ENCODE measurements at regions not wholly inside any gene's neighbourhood (a gene's known extent, or its start where the extent isn't known, plus 50 kb on each side); places are given as distances from the start of the nearest gene placed in this dataset.
"Not testable (repeated sequence)": the region's sequence is repeated elsewhere in the genome, so short reads cannot be mapped to it uniquely, and the experiment has no call there.

- intact Hi-C loops (cut with DNase I): no loop called here
- Histone ChIP-seq H3K27ac (peak overlapping the region; percentile 18), H3K9ac (ENCODE audit: low read depth in 2 of 2, low read length in 2 of 2) (no peak overlapping the region), H3K4me3 (no peak overlapping the region), H3K36me3 (no peaks in the 10 kb centered on the region), H3K4me1 (no peaks in the 10 kb centered on the region), H3K27me3 (no peaks in the 10 kb centered on the region), H3K9me3 (no peaks in the 10 kb centered on the region)
- DNase-seq: no peak
- TF ChIP-seq, protein P1, sequence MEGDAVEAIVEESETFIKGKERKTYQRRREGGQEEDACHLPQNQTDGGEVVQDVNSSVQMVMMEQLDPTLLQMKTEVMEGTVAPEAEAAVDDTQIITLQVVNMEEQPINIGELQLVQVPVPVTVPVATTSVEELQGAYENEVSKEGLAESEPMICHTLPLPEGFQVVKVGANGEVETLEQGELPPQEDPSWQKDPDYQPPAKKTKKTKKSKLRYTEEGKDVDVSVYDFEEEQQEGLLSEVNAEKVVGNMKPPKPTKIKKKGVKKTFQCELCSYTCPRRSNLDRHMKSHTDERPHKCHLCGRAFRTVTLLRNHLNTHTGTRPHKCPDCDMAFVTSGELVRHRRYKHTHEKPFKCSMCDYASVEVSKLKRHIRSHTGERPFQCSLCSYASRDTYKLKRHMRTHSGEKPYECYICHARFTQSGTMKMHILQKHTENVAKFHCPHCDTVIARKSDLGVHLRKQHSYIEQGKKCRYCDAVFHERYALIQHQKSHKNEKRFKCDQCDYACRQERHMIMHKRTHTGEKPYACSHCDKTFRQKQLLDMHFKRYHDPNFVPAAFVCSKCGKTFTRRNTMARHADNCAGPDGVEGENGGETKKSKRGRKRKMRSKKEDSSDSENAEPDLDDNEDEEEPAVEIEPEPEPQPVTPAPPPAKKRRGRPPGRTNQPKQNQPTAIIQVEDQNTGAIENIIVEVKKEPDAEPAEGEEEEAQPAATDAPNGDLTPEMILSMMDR (IDR thresholded peaks at IDR 0.05): no peak
Observed at GRCh38 chr15:24076090-24076784, 389.1 kb upstream of the NDN start.

DNA sequence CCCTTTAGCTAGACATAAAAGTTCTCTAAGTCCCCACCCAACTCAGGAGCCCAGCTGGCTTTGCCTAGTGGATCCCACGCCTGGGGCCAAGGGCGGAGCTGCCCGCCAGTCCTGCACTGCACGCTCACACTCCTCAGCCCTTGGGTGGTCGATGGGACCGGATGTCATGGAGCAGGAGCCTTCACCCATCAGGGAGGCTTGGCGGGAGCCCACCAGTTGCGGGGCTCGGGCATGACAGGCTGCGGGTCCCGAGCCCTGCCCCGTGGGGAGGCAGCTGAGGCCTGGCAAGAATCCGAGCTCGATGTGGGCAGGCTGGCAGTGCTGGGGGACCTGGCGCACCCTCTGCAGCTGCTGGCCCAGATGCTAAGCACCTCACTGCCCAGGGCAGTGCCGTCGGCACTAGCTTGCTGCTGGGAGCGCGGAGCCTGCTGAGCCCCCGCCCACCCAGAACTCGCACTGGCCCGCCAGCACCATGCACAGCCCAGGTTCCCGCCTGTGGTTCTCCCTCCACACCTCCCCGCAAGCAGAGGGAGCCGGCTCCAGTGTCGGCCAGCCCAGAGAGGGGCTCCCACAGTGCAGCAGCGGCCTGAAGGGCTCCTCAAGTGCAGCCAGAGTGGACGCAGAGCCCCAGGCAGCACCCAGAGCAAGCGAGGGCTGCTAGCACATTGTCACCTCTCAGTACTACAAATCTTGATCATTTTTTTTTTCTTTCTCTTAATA lies 391.4 kb upstream of the NDN start:
- no peak for DNase-seq
- H3K27me3 ChIP-seq: no peaks in the 10 kb centered on the region
- no peaks in the 10 kb centered on the region for H3K4me1 ChIP-seq
- H3K27ac ChIP-seq: no peak overlapping the region
- no peak overlapping the region for H3K9ac ChIP-seq (ENCODE audit: low read depth in 2 of 2, low read length in 2 of 2)
- TF ChIP-seq, protein P1 (IDR thresholded peaks at IDR 0.05): no peak
- no peaks in the 10 kb centered on the region for H3K9me3 ChIP-seq
- intact Hi-C loops (cut with DNase I): no loop called here
- H3K36me3 ChIP-seq: no peaks in the 10 kb centered on the region
- no peak overlapping the region for H3K4me3 ChIP-seq

DNA sequence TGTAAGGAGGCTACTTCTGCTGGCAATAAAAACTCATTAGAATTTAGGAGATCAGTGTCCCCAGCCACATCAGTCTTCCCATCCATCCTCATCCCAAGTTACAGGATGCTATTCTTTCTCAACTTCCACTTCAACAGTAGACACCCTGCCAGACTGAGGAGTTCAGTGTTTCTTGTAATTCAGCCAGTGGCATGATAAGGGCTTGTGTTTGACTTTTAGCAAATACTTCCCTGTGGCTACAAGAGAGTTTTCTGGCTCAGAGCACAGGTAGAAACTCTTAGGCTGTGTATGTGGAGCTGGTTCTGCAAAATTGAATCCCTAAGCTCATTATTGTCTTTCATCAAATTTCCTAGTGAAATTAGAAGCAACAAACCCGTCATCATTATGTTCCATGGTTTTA lies 401.8 kb upstream of the NDN start:
- H3K9ac ChIP-seq (ENCODE audit: low read depth in 2 of 2, low read length in 2 of 2); H3K36me3 ChIP-seq; DNase-seq; H3K9me3 ChIP-seq; H3K27me3 ChIP-seq; intact Hi-C loops (cut with DNase I); H3K4me3 ChIP-seq; H3K27ac ChIP-seq; H3K4me1 ChIP-seq: not testable (repeated sequence)

DNA sequence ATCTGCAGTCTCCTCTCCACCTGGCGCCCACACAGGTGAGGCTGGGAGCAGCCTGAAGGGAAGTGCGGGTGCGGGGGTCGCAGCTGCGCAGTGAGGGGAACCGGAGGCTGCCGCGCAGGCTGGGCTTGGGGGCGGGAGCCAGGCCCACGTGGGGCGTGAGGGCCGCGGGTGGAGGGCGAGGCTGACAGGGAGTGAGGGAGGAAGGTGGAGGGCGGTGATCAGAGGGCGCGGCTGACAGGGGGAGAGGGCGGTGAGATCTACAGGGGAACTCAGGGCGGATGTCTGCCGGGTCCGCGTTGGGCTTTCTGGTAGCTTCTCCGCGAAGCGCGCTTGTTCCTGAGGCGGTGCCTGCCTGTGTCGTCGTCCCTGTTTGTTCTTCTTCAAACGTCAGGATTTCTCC lies 414.4 kb upstream of the NDN start:
- H3K27me3 ChIP-seq; H3K4me1 ChIP-seq; H3K4me3 ChIP-seq; H3K27ac ChIP-seq; H3K9ac ChIP-seq (ENCODE audit: low read depth in 2 of 2, low read length in 2 of 2); H3K36me3 ChIP-seq; DNase-seq; H3K9me3 ChIP-seq; intact Hi-C loops (cut with DNase I): not testable (repeated sequence)

DNA sequence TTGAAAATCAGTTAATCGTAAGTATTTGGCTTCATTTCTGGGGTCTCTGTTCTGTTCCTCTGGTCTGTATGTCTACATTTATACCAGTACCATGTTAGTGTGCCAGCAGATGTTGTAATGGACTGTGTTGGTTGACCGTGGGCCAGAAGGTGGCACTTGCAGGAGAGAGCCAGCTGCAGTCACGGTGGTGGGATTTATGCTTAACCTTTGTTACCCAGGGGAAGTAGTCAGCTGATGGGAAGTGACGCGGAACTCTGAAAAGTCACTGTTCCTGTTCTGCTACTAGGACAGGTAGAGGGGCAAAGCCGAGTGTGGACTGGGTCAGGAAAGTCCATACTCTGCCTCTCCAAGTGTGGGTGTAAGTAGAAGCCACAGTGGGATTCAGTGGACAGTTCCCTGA lies 420.4 kb upstream of the NDN start:
- H3K9ac ChIP-seq (ENCODE audit: low read depth in 2 of 2, low read length in 2 of 2); H3K36me3 ChIP-seq; H3K4me1 ChIP-seq; intact Hi-C loops (cut with DNase I); H3K9me3 ChIP-seq; DNase-seq; H3K4me3 ChIP-seq; H3K27ac ChIP-seq; H3K27me3 ChIP-seq: not testable (repeated sequence)

- H3K4me3 ChIP-seq; H3K4me1 ChIP-seq; H3K27ac ChIP-seq; H3K27me3 ChIP-seq; H3K9me3 ChIP-seq; DNase-seq; H3K36me3 ChIP-seq; intact Hi-C loops (cut with DNase I); H3K9ac ChIP-seq (ENCODE audit: low read depth in 2 of 2, low read length in 2 of 2): not testable (repeated sequence)
Observed at GRCh38 chr15:24107948-24108347, 420.8 kb upstream of the NDN start.

GRCh38 chr15:24108349-24108748 lies 421.2 kb upstream of the NDN start:
- DNase-seq; H3K4me3 ChIP-seq; H3K9me3 ChIP-seq; H3K9ac ChIP-seq (ENCODE audit: low read depth in 2 of 2, low read length in 2 of 2); H3K36me3 ChIP-seq; H3K27me3 ChIP-seq; intact Hi-C loops (cut with DNase I); H3K27ac ChIP-seq; H3K4me1 ChIP-seq: not testable (repeated sequence)

DNA sequence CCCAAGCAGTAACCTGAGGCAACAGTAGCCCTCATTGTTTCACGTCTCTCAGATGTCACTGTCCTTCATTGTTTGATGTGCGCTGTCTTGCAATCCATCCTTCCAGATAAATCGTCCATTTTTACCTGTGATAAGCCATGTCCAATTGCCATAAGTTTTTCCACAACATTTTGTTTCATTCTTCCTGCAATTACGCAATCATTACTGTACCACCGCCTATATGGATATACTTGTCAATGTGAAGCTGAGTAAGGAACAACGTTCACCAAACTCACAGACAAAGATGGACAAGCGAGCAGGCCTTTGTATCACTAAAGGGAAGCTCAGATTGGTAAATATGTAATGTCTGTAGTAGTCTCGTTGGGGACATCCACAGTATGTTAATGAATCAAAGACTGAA lies 452.5 kb upstream of the NDN start:
- H3K4me3 ChIP-seq; H3K27ac ChIP-seq; H3K4me1 ChIP-seq; H3K36me3 ChIP-seq; H3K27me3 ChIP-seq; H3K9me3 ChIP-seq; intact Hi-C loops (cut with DNase I); H3K9ac ChIP-seq (ENCODE audit: low read depth in 2 of 2, low read length in 2 of 2); DNase-seq: not testable (repeated sequence)

DNA sequence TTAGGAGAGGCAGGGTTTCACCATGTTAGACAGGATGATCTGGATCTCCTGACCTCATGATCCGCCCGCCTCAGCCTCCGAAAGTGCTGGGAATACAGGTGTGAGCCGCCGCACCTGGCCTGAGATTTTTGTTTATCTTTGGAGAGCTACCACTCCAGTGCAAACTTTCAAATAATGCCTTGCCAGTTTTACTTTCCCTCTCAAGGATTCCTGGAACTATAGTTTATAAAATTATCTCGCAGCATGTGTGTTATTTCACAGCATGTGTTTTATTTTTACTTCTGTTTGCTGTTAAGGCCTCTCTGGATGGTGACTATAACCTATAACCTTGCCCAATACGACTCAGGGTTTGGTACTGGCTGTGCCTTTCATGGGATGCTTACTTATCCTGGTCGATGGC lies 458.0 kb upstream of the NDN start:
- DNase-seq; H3K27me3 ChIP-seq; H3K9ac ChIP-seq (ENCODE audit: low read depth in 2 of 2, low read length in 2 of 2); intact Hi-C loops (cut with DNase I); H3K4me1 ChIP-seq; H3K9me3 ChIP-seq; H3K27ac ChIP-seq; H3K36me3 ChIP-seq; H3K4me3 ChIP-seq: not testable (repeated sequence)

Measured in colonic mucosa (tissue), 4 donors.